PC-9 (cell line): ENCODE measurements at regions not wholly inside any gene's neighbourhood (a gene's known extent, or its start where the extent isn't known, plus 50 kb on each side); places are given as distances from the start of the nearest gene placed in this dataset.

ENCODE experiments used
- CTCF ChIP-seq: fragments of 200-600 bp; sonication (generic); conservative IDR thresholded peaks from 2 replicates; pipeline ENCODE4 v1.6.1; 2017; ENCODE audit warnings: mixed run types, antibody characterized with exemption, mild to moderate bottlenecking, moderate library complexity
- EZH2 ChIP-seq: fragments of 200-600 bp; sonication (generic); IDR thresholded peaks from 2 replicates; pipeline ENCODE4 v1.8.0; 2017; ENCODE audit warnings: antibody characterized with exemption, low read depth

GRCh38 chr20:40963505-40963845 is 65.1 kb upstream of the TOP1 start:
- TF ChIP-seq CTCF, result no peak
- no peak for TF ChIP-seq EZH2
